Astrocyte of the cerebellum (primary cell): ENCODE measurements at regions not wholly inside any gene's neighbourhood (a gene's known extent, or its start where the extent isn't known, plus 50 kb on each side); places are given as distances from the start of the nearest gene placed in this dataset.

Source experiments
- DNase-seq: peaks from one replicate; pipeline ENCODE4 v3.0.0-alpha.2; 2011; ENCODE audit warnings: low read depth
- H3K4me3 ChIP-seq: 2 replicates; pipeline ENCODE4 v1.5.1; 2011; ENCODE audit warnings: mild to moderate bottlenecking, low read depth, low read length, moderate library complexity
- in situ Hi-C: cut with HindIII; loops from 2 replicates; pipeline ENCODE4 v1.10.0; 2017; ENCODE audit warnings: low sequenced_read_pairs
- TF ChIP-seq, protein P1 (sequence below): IDR thresholded peaks from 2 replicates; pipeline ENCODE4 v1.5.1; 2012; ENCODE audit warnings: low read length, low read depth, moderate library complexity, mild to moderate bottlenecking; ENCODE audit errors: missing control alignments

DNA sequence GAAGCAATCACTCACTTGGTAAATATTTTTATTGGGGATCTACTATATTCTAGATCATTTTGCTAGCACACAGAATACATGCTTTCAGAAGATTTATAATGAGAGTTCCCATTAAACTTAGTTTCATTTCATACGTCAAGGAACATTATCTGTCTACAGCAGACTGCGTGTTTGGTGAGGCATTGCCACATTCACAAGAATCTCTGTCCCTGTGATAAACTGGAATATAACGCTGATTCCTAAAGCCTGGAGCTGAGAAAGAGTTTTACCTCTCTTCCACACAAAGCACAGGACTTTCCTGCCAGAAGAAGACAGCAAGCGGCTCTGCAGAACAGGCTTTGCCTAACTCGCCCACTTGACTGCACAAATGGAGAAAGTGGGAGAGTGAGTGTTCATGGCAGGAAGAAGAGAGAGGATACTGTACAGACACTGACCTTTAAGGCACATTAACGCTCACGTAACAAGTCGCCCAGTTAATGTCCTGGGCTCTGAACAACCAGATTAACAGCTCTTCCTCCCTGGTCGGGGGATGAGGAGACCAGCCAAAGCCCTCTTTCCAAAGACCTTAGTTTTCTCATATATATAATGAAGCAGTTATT, 356.2 kb downstream of the GPD2 start:
- DNase-seq: no peak
- in situ Hi-C loops: no loop called here
- no peak overlapping the region for H3K4me3 ChIP-seq
- TF ChIP-seq, protein P1, sequence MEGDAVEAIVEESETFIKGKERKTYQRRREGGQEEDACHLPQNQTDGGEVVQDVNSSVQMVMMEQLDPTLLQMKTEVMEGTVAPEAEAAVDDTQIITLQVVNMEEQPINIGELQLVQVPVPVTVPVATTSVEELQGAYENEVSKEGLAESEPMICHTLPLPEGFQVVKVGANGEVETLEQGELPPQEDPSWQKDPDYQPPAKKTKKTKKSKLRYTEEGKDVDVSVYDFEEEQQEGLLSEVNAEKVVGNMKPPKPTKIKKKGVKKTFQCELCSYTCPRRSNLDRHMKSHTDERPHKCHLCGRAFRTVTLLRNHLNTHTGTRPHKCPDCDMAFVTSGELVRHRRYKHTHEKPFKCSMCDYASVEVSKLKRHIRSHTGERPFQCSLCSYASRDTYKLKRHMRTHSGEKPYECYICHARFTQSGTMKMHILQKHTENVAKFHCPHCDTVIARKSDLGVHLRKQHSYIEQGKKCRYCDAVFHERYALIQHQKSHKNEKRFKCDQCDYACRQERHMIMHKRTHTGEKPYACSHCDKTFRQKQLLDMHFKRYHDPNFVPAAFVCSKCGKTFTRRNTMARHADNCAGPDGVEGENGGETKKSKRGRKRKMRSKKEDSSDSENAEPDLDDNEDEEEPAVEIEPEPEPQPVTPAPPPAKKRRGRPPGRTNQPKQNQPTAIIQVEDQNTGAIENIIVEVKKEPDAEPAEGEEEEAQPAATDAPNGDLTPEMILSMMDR: no peak

GRCh38 chr2:156797832-156798231, 361.7 kb downstream of the GPD2 start:
- TF ChIP-seq, protein P1: no peak
- no peak for DNase-seq
- no peak overlapping the region for H3K4me3 ChIP-seq
- in situ Hi-C loops: no loop called here

- TF ChIP-seq, protein P1: no peak
- H3K4me3 ChIP-seq: peak overlapping the region; percentile 25
- DNase-seq: no peak
- in situ Hi-C loops: no loop called here
Measured at GRCh38 chr2:156800065-156800653, 364.0 kb downstream of the GPD2 start.

DNA sequence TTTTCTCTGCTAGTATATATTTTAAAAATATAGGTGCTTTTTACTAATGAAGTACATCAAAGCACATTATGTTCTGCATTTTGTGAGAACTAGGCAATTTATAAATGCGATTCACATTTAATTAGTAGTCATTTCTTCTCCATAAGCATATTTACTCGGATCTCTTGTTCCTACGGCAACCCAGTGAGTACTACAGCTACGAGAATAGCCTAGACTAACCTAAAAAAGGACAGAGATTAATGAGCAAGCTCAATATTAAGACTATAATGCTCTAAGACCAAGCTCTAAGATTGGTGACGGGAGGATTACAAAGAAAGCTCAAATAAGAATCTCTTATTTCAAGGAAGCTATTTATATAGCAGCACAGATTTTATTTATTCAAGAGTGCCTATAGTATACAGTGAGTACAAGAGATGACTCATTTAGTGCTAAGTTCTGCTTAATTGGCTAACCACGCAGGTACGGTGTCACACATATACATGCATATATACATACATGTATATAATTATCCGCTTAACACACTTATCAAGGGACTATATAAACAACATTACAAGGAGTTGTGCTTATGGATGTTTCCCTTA, 364.7 kb downstream of the GPD2 start:
- H3K4me3 ChIP-seq: peak overlapping the region; percentile 25
- in situ Hi-C loops: no loop called here
- no peak for DNase-seq
- TF ChIP-seq, protein P1: no peak

DNA sequence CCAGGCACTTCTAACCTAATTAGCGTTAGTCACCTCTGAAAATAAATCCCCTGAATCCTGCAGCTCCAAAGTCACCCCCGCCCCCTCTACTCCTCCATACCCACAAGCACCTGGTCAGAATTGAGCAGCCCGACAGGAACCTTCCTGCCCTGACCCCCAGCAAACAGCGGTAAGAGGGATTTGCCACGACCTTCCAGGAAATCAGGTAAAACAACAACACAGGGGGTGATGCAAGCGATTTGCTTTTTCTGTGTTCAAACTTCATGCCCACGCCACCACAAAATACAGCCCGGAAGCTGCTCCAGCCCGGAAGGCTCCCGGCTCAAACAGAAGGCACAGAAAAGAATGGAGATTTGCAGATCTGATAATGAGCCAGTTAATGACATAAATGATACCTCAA, 367.1 kb downstream of the GPD2 start:
- no peak overlapping the region for H3K4me3 ChIP-seq
- in situ Hi-C loops: no loop called here
- DNase-seq: no peak
- TF ChIP-seq, protein P1: no peak

- in situ Hi-C loops: no loop called here
- H3K4me3 ChIP-seq: no peak overlapping the region
- TF ChIP-seq, protein P1: no peak
- DNase-seq: no peak
Measured at GRCh38 chr2:156803967-156804366, 367.8 kb downstream of the GPD2 start.
